ENCODE measurements at regions not wholly inside any gene's neighbourhood (a gene's known extent, or its start where the extent isn't known, plus 50 kb on each side); places are given as distances from the start of the nearest gene placed in this dataset.
"Not testable (repeated sequence)": the region's sequence is repeated elsewhere in the genome, so short reads cannot be mapped to it uniquely, and the experiment has no call there.

DNA sequence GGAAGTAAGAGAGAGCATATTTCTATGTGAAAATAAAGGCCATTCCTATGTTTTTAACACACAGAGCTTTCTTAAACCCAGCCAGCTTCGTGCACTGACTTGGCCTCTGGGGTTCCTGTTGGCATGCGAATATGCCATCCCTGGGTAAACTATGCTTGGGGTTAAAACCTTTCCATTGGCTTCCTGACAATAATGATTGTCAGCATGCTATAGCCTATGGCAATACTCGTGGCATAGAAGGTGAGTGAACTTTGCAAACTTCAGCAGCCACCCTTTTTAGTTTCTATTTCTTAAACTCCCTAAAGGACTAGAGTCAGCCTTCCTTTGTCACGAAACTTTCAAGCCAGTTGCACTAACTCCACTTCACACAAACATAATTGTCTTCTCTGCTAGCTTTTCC is 148.4 kb upstream of the RGS6 start:
- DNase-seq (ENCODE audit: low spot score), result no peak

DNA sequence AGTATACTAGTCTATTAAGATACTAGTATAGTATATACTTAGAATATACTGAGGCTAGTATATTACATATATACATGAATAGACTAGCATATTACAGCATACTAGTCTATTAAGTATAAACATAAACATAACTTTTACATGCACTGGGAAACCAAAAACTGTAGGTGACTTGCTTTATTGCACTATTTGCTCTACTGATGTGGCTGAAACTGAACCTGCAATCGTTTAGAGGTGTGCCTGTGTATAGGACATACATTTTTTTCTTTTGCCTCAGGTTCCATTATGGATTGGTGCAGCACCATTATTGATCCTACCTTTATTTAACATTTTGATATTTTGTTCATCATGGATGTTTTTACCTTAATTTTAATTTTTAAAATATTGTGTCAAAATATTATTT is 143.2 kb upstream of the RGS6 start:
- no peak for DNase-seq (ENCODE audit: low spot score)

DNA sequence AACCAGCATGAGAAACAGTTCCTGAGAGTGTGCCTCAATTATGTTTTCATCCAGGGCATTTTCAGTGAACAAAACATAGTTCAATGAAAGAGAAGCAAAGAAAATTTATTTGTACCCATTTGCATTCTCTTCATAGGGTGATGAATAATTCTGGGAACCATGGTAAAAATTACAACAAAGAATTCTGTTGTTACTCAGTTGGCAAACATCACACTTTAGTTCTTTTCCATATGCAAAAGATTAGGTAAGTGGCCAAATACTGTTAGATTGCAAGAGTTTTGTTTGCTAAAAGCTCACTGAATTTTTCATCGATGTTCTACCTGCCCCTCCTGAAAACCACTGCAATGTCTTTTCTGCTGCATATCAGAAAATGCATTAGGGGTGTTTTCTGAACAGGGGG is 132.4 kb upstream of the RGS6 start:
- no peak for DNase-seq (ENCODE audit: low spot score)

DNA sequence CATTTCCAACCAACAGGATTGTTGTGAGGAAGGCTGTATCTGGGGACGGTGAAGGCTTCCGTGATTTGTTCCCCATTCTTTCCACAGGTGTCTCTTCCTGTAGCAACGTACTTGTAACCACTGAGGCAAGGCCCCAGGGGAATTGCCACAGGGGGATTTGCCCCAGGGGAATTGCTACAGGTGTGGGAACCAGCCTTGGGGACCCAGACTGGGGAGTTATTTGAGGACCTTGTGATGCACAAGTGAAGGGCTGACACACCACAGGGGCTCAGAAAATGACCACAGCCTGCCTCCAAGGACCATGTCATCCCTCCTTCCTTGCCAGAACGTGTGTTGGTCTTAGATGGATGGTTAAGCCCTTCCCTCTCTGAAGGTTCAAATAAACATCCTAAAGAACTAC is 131.4 kb upstream of the RGS6 start:
- DNase-seq (ENCODE audit: low spot score), result no peak

DNA sequence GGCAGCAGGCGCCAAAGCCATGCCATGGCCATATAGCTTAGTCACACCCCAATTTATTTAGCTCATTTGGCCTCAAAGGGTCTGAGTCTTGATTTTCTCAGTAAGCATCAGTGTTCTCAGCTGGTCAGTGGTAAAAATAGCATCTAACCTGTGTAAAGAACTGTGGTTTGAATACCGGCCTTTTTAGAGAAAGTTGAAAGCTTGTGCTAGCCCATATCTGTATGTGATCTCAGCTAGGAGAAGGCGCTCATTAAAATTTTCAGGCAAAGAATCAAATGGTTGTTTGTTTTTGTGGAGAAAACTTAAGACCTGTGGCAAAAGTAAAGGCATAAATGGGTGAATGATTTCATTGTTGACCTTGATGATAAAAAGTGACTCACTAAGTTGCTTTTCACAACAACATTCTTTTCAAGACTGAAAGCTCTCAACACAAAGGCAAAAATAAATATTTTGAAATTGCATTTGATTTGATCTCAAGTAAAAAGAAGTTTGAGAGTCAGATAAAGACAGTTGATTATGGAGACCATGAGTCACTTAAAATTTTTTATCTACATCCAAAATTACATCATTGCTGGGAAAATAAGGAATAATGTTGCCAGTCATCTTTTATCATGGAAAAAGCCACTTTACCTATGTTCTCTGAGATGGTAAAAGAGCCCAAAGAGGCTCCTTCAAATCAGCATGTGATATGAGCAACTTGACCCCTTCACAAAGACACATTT is 128.5 kb upstream of the RGS6 start:
- DNase-seq (ENCODE audit: low spot score), result no peak

GRCh38 chr14:71804992-71805391 is 127.2 kb upstream of the RGS6 start:
- DNase-seq (ENCODE audit: low spot score), result no peak

DNA sequence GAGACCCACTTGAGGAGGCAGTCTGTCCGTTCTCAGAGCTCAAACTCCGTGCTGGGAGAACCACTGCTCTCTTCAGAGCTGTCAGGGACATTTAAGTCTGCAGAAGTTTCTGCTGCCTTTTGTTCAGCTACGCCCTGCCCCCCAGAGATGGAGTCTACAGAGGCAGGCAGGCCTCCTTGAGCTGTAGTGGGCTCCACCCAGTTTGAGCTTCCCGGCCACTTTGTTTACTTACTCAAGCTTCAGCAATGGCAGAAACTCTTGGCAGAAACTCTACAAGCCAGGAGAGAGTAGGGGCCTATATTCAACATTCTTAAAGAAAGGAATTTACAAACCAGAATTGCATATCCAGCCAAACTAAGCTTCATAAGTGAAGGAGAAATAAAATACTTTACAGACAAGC is 125.2 kb upstream of the RGS6 start:
- DNase-seq (ENCODE audit: low spot score), result not testable (repeated sequence)

DNA sequence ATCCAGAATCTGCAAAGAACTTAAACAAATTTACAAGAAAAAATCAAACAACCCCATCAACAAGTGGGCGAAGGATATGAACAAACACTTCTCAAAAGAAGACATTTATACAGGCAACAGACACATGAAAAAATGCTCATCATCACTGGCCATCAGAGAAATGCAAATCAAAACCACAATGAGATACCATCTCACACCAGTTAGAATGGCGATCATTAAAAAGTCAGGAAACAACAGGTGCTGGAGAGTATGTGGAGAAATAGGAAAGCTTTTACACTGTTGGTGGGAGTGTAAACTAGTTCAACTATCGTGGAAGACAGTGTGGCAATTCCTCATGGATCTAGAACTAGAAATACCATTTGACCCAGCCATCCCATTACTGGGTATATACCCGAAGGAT is 121.4 kb upstream of the RGS6 start:
- not testable (repeated sequence) for DNase-seq (ENCODE audit: low spot score)

DNA sequence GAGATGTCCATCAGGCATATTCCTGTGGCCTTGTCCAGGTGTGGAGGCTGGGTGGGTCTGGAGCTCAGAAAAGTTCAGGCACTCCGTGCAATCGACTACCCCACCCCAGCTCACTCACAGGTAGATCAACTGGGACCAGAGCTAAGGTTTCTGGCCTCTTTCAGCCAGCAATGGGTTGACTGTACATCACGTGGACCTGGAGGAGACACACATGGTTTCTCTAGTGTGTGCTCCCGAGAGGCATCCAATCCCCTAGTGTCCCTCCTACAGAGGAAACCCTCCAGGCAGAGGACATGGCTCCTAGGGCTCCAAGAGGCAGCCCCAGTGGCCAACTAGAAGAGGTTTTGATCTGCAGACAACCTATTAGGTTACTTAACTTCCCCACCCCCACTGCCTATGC is 119.5 kb upstream of the RGS6 start:
- DNase-seq (ENCODE audit: low spot score), result no peak

- no peak for DNase-seq (ENCODE audit: low spot score)
Observed at GRCh38 chr14:71815110-71815509, 117.1 kb upstream of the RGS6 start.

GRCh38 chr14:71824816-71825215 is 107.4 kb upstream of the RGS6 start:
- no peak for DNase-seq (ENCODE audit: low spot score)

- DNase-seq (ENCODE audit: low spot score), result no peak
Observed at GRCh38 chr14:71833476-71833875, 98.8 kb upstream of the RGS6 start.

GRCh38 chr14:71834284-71835204 is 97.7 kb upstream of the RGS6 start:
- no peak for DNase-seq (ENCODE audit: low spot score)

DNA sequence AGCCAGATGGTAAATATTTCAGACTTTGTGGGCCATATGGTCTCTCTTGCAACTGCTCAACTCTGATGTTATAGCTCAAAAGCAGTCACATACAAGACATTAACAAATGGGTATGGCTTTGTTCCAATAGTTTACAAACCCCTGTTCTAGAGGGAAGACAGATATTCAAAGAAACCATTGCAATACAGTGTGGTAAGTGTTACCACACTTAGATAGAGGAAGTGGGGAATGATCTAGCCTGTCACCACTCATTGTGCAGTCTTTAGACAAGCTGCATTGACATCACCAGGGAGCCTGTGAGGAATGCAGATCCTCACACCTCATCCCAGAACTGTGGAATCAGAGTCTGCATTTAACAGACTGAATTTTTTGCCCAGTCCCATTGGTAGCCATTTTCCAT is 80.0 kb upstream of the RGS6 start:
- no peak for DNase-seq (ENCODE audit: low spot score)

GRCh38 chr14:71855399-71856036 is 76.7 kb upstream of the RGS6 start:
- peak; percentile 56 for DNase-seq (ENCODE audit: low spot score)

- no peak for DNase-seq (ENCODE audit: low spot score)
Observed at GRCh38 chr14:71856199-71856919, 75.9 kb upstream of the RGS6 start.

DNA sequence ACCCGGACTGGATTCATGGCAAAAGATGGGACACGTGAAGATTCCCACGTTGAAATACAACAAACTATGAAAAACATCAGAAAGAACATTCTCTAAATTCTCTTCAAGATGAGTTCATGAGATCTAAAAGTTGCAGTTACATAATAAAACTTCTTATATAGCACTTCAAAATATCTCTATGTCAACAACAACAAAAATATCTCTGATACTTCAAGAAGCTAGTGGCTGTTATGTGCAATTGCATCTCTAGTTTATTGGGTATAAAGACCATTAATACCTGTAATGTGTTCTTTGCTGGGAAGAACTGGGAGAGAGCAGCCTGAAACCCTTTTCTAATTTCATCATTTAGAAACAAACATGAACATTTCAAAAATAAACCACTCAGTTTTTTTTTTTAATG is 69.2 kb upstream of the RGS6 start:
- no peak for DNase-seq (ENCODE audit: low spot score)

DNA sequence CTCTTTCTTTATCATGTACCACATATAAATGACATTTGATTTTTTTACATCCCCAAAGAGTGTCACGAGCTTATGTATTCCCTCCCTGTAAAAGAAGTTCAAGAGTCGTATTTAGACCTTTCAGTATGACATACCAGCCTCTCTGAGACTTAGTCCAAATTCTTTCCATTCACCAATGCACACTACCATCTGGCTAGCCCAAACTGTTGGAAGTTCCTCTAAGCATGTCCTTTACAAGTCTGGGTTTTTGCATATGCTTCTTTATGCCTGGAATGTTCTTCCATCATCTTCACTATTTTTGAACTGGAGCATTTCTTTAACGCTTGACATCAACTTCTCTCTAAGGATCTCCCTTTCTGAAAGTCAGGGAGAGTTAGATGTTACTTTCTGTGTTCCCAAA is 68.5 kb upstream of the RGS6 start:
- no peak for DNase-seq (ENCODE audit: low spot score)
